ENCODE measurements at regions not wholly inside any gene's neighbourhood (a gene's known extent, or its start where the extent isn't known, plus 50 kb on each side); places are given as distances from the start of the nearest gene placed in this dataset.

- TF ChIP-seq NFYB (IDR thresholded peaks at IDR 0.05; ENCODE audit: extremely low read depth, insufficient read length) (no peak), BHLHE40 (IDR thresholded peaks at IDR 0.05; ENCODE audit: low read length) (no peak), CEBPB (tag; IDR thresholded peaks at IDR 0.05) (no peak), FOXM1 (IDR thresholded peaks at IDR 0.05; ENCODE audit: low read depth) (no peak), FOXM1 (CRISPR knock-in tag; IDR thresholded peaks at IDR 0.05; ENCODE audit: low read depth) (no peak), SAFB (IDR thresholded peaks at IDR 0.05; ENCODE audit: borderline replicate concordance, low read depth, low read length) (no peak), ZBTB1 (CRISPR knock-in tag; IDR thresholded peaks at IDR 0.05; ENCODE audit: borderline replicate concordance, low read depth) (no peak), TCF7L2 (IDR thresholded peaks at IDR 0.05; ENCODE audit: low read depth, low read length) (no peak), ZNF224 (CRISPR knock-in tag; IDR thresholded peaks at IDR 0.05) (no peak), NR3C1 (CRISPR knock-in tag; IDR thresholded peaks at IDR 0.05) (no peak), CTCF (IDR thresholded peaks at IDR 0.05 in 2 of 3, conservative IDR thresholded peaks at IDR 0.05 in 1 of 3; ENCODE audit: insufficient read depth in 2 of 3, low read depth in 1 of 3, low read length in 3 of 3) (peak; percentile 52 to 82 (median 58)), ZNF3 (CRISPR knock-in tag; IDR thresholded peaks at IDR 0.05) (no peak), MYC (IDR thresholded peaks at IDR 0.05; ENCODE audit: low read depth, low read length) (no peak), MYC (CRISPR knock-in tag; IDR thresholded peaks at IDR 0.05; ENCODE audit: borderline replicate concordance, low read depth) (no peak)
Observed at GRCh38 chr2:120456867-120457266, 110.9 kb downstream of the INHBB start.
